ENCODE measurements at regions not wholly inside any gene's neighbourhood (a gene's known extent, or its start where the extent isn't known, plus 50 kb on each side); places are given as distances from the start of the nearest gene placed in this dataset.
"Not testable (repeated sequence)": the region's sequence is repeated elsewhere in the genome, so short reads cannot be mapped to it uniquely, and the experiment has no call there.

DNA sequence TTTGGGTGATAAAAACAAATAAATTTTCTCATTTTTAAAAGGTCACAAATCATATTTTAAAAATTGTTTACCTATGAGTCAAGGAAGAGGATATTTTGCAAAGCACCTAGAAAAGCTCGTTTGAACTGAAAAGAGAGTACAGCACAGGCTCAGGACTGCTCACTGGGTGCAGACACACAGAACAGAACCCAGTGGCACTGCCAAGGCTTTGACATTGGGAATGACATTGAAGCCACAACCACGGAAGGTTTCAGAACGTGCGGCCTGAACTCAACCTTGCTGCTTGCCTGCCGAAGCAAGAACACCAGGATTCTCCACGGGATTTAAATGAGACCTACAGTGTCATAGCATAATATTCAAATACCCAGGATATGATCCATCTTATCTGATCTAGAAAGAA lies 597.1 kb upstream of the B3GAT1 start:
- no peak for DNase-seq

DNA sequence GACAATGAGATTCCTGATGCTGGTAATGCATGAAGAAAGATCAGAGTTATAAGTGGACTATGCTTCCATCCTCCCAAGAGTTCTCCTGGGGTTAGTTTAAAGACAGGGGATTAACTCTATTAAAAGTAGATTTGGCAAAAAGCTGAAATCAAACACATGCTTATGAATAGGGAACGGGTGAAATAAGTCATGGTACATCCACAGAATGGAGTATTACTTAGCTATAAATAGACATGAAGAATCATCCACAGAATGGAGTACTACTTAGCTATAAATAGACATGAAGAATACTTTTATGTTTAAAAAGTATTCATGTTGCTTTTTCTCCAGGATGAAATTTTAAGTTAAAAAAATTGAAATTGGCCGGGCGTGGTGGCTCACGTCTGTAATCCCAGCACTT lies 596.4 kb upstream of the B3GAT1 start:
- no peak for DNase-seq

DNA sequence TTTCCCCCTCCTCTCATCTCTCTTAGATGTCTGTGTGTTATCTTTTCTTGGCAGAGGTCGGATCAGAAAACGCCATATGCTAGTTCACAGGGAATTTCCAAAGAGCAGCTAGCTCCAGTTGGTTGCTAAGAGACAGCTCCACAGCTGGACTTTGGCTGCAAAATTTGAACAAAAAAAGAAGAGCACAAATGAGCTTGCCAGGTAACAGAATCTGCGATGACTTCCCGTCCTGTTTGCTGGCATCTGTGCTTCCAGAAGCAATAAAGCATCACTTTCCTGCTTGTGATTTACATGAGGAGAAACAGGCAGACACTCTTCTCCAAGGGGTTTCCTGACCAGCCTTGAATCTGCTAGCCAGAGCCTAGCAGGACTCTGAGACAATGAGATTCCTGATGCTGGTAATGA lies 596.0 kb upstream of the B3GAT1 start:
- no peak for DNase-seq

DNA sequence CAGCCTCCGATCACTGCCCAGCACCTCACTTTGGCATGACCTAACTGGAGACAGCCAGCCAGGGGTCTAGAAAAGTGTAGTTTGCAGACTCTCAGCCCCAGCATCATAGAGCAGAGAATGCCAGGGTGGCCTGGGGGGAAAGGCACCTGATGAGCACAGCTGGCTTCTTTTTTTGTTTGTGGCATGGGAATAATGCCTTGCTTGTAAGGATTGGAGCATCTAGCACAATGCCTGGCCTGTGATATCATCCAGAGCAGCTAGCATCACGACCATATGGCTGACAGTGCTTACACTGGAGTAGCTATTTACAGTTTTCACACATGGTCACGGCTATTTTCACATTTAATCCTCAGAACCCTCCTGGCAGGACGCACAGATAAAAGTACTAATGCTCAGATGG lies 594.8 kb upstream of the B3GAT1 start:
- DNase-seq, result no peak

DNA sequence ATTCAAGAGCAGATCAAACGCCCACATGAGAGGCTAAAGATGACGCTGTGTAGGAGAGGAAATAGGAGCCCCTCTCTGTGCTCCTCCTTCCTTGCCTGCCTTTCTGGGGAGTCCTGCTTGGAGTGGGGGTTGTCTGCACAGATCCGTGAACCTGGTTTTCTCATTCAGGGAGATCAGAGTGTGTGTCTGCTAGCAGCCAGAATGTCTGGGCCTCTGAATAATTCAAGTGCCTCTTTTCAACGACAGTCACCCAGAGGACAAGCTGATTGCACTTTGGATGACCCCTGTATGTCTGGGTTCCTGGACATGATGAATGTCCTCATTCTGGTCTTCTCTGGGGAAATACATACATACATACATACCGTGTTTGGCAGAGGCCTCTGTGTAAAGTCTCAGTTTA lies 592.5 kb upstream of the B3GAT1 start:
- no peak for DNase-seq

DNA sequence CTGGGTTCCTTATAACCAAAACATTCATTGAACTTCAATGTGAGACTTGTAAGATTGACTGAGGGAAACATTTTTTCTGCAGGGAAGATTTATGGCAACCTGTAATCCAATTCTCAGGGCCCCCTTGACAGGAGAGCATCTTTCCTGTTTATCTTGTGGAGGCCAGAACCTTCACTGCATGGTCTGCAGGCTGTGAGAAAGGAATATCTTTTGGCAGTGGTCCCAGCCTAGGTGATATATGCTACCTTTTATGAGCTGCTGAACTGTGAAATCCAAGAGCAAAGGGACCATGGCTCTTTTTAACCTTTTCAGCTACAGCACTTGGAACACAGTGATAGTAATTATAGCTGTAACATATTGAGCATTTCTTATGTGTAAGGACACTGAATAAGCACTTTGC lies 590.2 kb upstream of the B3GAT1 start:
- DNase-seq, result no peak

DNA sequence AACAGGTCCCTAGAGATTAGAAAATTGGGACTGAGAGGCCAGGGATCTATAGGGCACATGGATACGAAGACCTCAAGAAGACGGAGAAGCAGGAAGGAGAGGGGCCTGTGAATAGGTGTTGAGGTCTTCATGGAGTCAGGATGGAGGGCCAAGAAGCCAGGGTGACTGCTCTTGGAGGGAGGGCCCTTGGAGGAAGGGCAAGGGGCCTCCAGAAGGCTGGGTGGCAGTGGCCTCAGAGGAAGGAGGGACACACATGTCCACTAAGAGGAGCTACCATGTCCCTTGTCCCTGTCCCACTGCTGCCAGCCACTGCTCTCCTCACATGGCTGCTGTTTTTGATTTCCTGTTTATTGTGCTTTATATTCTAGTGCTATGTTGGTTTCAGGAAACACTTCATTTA lies 589.5 kb upstream of the B3GAT1 start:
- no peak for DNase-seq

DNA sequence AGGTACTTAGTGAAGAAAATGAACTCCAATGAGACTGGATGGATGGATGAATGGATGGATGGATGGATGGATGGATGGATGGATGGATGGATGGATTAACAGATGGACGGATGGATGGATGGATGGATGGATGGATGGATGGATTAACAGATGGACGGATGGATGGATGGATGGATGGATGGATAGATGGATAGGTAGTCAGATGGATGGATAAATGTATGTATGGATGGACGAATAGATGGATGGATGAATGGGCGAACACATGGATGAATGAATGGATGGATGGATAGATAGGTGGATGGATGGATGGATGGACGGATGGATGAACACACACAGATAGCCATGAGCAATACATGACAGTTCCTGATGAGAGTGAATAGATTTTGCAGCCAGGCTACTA lies 589.0 kb upstream of the B3GAT1 start:
- not testable (repeated sequence) for DNase-seq

DNA sequence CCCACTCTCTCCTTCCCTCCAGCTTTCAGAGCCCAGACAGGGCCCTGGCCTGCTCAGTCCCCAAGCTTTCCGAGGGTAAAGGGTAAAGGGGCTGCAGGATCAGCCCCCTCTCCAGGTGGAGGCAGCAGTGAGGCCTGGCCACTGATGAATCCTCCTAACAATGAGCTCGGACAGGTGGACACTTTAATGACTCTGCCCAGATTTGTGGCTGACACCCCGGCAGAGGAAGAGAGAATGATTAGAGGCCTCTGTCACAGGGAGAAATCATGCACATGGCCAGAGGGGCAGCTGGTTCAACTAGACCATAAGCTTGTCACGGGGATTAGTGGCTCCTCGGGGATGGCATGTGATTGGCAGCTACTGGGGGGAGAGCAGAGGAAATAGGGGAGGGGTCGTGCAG lies 587.5 kb upstream of the B3GAT1 start:
- no peak for DNase-seq

DNA sequence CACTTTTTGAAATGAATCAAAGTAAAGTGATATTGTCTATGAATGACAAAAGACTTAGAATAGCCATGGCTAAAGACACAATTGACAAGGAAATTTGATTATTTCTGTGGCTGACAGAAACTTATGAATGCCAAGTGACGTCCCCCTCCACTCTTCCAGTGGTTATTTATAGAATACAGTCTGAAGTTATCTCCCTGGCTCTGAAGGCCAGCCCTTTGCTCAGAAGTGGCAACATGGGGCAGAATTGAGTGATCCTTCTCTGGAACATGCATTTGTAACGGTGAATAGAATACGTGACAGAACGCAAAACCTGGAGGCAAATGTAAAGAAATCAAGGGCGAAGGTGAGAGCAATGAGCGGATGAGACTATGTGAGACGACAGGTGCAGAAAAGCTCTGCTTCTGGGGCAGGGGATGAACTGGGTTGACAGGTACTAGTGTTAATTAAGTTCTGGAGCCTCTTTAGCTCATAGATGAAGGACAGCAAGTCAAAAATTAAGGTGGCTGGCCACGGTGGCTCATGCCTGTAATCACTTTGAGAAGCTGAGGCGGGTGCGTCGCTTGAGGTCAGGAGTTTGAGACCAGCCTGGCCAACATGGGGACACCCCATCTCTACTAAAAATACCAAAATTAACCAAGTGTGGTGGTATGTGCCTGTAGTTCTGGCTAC lies 585.7 kb upstream of the B3GAT1 start:
- DNase-seq, result no peak

DNA sequence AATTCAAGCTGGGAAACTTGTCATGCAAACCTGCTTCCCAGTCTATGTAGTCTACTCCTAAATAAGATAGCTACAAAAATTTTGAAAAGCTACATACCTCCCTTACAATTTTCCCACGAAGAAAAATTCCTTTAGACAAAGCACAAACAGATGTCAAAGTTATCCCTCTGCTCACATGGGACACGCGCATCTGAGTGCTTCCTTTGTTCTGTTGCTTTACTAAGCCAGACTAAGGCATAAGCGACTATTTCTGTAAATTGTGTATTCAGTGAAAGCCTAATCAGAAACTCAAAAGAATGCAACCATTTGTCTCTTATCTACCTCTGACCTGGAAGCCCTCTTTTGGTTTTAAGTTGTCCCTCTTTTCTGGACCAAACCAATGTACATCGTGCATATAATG lies 583.7 kb upstream of the B3GAT1 start:
- DNase-seq, result no peak

DNA sequence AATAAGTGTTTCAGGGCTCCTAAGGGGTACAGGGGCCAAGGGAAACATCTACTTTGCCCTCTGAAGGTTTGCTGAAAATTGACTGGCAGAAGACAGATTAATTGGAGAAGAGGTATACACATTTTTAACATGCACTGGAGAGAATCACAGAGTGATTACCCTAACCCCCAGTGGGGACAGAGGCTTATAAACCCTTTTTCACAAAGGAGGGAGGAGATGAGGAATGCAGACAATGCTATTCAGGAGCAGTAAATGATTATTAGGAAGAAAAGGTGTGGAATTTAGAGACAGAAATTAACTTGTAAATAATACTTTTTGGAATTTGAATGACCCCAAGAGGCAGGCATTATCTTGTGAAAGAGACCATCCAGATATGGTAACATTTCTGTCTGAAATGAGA lies 582.4 kb upstream of the B3GAT1 start:
- DNase-seq, result no peak

DNA sequence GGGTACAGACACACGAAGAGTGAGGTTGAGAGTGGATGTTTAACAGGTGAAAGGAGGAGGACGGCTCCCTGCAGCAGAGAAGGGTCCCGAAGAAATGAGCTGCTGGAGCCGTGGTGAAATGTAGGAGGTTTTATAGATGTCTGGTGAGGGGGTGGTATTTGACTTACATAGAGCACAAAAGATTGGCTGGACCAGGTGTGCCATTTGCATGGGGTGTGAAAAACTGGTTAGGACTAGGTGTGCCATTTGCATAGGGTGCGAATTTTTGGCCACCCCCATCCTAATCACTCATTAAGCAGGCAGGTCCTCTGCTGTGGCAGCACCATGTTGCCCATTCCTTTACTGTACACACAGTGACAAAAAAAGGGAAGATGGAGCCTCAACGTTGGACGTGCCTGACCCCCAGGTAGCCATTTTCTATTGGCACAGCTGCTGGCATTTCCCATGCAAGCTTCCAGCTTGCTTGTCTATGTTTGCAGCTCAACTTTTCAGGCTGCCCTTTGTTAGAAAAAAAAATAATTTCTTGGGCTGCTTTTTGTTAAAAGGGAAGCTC lies 581.7 kb upstream of the B3GAT1 start:
- DNase-seq, result no peak

DNA sequence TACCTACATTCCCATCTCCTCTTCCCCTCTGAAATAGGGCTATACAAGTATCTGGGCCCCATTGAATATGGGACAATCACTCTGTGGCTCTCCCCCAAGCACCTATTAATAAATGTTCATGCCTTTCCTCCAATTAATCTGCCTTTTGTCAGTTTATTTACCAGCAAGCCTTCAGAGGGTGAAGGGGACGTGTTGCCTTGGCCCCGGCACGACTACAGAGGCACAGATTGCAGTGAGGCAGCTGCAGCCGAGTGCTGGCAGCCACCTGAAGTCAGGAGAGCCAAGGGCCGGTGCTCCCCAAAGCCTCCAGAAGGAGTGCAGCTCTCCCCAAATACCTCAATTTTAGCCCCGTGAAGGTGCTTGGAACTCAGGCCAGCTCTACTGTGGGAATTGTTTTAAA lies 580.9 kb upstream of the B3GAT1 start:
- no peak for DNase-seq

DNA sequence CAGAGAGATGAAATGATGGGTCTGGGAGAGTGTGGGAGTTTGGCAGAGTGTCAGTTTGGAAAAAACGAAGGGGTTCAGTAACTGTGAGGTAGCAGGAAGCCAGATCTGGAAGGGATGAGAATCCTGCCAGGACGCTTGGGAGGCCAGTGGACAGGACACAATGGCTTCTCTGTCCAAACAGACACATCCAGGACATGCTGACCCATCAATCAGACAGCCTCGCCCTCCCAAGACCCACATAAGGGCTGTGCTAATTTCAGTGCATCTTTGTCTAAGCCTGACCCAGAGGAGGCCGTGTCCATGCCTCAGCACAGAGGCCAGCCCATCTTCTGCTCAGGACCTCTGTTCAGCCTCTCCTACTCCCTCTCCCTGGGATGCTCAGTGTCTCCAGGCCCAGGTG lies 576.5 kb upstream of the B3GAT1 start:
- DNase-seq, result no peak

DNA sequence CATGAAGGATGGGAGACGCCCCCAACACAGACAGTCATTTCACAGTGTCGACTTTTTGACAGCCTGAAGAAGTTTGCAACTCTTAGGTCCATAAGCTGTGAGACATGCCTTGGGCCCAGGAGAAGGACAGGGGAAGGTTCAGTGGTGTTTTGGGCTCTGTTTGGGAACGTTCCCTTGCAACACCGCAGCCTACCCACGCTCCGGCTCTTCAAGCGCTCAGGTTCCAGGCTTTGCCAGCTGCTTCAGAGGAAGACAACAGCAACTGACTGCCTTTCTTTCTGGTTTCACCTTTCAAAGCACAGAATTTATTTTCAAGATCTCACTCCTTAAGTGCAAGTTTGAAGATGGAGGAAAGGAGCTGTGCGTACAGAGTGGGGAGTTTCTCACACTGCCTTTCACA lies 575.8 kb upstream of the B3GAT1 start:
- no peak for DNase-seq

DNA sequence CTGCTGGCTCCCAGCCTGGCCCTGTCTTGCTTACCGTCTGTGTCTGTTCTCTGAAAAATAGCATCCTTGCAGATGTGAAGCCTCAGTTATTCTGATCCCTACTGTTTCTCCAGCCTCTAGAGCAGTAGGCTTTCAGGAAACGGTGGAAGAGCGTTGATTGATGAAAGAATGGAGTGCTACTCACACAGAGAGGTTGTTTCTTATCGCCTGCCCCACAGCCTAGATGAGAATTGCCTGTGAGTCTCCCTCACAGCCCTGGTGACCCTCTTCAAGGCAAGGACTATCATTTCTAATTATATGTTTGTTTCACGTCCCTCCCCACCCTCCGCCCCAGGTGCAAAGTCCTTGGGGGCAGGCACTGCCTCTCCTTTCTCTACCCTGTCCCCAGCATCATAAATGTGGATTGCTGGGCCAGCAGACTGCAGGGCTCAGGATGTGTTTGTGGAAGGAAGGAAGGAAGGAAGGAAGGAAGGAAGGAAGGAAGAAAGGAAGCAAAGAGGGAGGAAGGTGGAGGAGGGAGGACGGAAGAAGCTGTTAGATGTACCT lies 575.3 kb upstream of the B3GAT1 start:
- DNase-seq, result no peak

DNA sequence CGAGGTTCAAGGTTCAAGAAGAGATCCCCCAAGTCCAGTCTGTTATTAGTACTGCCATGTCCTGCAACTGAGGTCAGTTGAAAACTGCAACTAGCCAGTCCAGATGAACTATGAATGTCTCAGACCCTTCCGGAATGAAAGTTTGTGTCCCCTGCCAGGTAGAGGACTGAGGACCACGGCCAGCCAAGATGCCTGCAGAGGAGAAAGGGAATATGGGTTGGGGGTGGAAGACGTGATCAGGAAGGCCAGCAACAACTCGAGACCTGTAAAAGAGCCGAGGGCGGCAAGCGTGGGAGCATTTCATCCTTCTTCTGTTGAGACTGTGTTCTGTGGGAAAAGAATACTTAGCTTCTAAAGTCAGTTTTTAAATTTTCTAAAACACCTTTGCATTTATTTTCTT lies 572.4 kb upstream of the B3GAT1 start:
- no peak for DNase-seq

DNA sequence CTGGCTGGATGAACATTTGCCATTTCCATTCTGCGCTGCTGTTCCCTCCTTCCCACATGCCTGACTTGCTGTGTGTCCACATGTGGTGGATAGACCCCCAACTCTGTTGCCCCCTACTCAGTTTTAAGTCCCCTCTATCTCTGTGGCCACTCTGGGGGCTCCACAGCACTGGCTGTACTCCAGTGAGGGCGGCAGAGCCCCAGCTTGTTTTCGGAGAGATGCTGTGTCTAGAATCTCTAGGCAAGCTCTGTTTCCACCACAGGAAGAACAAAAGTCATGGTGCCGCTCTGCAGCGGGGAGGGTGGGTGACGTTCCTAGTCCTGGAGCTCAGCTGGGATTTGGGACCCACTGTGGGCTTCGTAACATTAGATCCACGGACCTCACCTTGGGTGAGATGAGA lies 570.4 kb upstream of the B3GAT1 start:
- DNase-seq, result not testable (repeated sequence)

DNA sequence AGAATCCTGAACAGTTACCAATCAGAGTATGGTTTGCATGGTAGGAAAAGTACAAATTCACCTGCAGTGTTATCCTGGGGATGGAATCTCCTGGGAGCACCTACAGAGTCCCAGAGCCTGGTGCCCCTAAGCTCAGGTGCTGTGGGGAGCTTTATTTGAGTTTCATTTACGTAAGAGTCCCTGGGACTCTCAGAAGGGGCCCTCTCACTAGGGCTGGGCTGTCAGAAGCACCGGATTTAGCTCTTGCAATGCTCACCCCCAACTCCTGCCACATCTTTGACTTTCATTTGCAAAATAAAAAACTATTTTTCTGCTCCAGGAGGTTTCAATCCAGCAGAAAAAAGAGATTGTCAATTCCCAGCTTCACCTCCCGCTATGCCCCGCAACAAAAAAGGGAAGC lies 569.8 kb upstream of the B3GAT1 start:
- no peak for DNase-seq

DNA sequence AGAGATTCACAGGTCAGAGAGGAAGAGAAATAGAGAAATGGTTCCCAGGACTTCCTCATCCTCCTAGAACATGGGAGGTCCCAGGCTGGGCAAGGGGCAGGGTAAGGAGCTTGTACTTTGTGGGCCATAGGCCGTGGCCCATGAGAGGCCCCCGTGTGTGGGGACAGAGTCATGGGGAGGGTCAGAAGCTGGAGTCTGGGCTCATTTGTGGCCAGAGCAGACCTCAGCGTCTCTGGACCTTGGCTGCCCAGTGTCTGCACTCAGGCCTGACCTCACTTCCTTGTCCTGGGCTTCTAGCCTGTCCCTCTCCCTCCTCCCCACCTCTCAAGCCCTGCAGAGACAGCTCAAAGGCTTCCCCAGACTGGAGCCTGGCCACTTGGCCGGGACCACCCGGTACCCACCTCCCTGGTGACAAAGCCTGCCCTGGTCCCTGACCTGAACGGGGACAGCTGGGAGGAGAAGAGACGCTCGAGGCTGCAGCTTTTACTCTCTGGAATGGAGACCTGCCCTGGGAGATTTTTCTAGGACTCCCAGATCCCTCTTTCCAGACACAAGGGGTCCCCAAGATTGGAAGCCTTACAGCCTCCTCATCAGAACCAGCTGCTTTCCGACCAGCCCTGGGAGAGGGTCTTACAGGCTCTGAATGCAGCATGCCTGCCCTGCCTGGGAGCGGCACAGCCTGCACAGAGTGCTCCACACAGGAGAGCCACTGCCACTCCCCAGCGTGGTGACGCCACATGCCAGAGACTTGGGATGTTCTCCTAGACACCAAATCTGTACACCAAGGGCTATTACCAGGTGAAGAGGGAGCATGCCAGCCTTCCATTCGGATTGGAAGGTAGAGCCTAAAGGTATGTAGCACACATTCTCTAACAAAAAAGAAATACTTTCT lies 569.0 kb upstream of the B3GAT1 start:
- DNase-seq, result no peak

DNA sequence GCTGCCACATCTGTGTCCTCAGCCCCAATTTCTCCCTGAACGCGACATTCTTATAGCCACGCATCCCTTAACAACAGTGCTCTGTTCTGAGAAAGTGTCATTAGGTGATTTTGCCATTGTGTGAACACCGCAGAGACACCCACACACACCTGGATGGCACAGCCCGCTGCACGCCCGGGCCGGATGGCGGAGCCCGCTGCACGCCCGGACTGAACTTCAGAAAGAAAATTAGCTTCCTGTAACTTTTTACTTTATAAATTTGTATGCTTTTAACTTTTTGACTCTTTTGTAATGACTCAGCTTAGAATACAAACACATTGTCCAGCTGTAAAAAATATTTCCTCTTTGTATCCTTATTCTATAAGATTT lies 567.0 kb upstream of the B3GAT1 start:
- not testable (repeated sequence) for DNase-seq

DNA sequence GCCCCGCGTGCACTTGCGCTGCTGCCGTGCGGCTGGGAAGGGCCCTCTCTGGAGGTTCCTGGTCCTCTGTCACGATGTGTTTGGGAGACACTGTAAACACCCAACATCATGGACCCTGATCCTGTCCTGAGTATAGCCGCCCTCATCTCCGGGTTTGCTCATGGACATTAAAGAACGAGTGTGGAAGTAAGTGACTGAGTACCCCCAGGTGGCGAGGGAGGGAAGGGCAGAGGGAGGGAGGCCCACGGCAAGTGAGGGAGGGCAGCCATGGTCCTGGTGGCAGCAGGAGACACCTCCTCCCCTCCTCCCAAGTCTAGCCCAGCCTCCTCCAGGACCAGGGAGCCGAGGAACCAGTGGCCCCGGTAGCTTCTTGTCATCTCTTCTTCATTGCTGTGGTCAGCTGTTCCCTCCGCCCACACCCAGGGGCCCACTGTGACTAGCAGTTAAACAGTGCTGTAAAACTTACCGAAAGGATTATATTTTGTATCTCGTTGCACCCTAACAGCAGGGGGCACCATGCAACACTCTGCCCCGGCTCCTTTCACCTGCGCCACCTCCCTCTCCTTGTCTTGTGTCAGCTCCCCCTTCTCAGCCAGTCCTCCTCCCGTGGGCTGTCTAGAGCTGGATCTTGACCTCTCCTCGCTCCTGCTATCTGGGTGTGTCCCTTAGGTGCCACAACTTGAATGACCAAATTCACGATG lies 566.5 kb upstream of the B3GAT1 start:
- DNase-seq, result no peak

Data from T-helper 1 cell (primary cell).